GM19324 (cell line): ENCODE measurements at regions not wholly inside any gene's neighbourhood (a gene's known extent, or its start where the extent isn't known, plus 50 kb on each side); places are given as distances from the start of the nearest gene placed in this dataset.

ENCODE experiments used
- ATAC-seq: cut with Tn5 transposase; IDR thresholded peaks from one replicate; pipeline ENCODE4 v1.9.1; 2021; ENCODE audit warnings: mild to moderate bottlenecking, moderate library complexity; ENCODE audit not compliant: unreplicated experiment, low FRiP score

- ATAC-seq, result no peak
Measured at GRCh38 chr6:53216301-53216700, 67.7 kb upstream of the GCM1 start.

- no peak for ATAC-seq
Measured at GRCh38 chr6:53214172-53214571, 65.5 kb upstream of the GCM1 start.

GRCh38 chr6:53210811-53211210, 62.2 kb upstream of the GCM1 start:
- ATAC-seq, result no peak

GRCh38 chr6:53209681-53210080, 61.0 kb upstream of the GCM1 start:
- ATAC-seq, result no peak

- ATAC-seq, result no peak
Measured at GRCh38 chr6:53205778-53206177, 57.1 kb upstream of the GCM1 start.

DNA sequence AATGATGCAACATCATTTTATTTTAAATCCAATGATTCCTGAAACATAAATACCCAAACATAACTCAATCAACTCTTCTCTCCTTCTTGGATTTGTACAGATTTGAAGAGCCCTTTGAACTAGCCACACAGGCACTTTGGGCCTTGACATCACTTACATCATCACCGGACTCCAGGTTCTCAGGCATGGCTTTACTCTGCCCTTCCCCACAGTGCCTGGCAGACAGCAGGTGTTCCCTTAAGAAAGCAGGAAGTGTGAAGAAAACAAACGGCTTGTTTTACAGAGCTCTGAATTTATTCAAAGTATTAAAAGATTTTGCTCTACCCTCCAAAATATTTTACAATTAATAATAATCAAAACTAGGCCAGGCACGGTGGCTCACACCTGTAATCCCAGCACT, 54.8 kb upstream of the GCM1 start:
- ATAC-seq, result no peak

- no peak for ATAC-seq
Measured at GRCh38 chr6:53202052-53202451, 53.4 kb upstream of the GCM1 start.

DNA sequence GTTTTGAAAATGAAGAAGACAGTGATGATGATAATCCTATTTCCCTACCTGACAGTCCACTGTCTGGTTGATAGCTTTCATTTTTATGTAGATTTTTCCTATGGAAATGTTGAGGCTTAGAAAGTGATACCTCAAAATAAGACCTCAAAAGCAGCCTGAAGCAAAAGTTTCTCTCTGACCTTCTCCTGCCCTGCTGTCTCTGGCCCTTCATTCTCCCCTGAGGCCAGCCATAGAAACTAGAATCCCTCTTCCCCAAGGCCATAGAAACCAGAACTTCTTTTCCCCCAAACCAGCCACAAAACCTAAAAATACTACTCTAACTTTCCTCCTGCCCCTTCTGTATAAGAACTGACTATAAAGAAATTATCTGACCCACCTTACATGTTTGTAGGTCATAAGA, 52.6 kb upstream of the GCM1 start:
- ATAC-seq, result no peak

DNA sequence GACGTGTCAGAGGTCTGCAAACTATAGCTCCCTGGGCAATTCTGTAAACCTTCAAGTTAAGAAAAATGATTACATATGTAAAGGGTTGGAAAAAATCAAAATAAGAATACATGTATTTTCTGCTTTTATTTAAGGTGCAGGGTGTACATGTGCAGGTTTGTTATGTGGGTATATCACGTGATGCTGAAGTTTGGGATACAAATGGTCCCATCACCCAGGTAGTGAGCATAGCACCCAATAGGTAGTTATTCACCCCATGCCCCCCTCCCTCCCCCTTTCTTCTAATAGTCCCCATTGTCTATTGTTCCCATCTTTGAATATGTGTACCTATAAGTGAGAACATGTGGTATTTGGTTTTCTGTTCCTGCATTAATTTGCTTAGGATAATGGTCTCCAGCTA, 51.1 kb upstream of the GCM1 start:
- ATAC-seq, result no peak

GRCh38 chr6:53199156-53199555, 50.5 kb upstream of the GCM1 start:
- ATAC-seq, result peak; percentile 73
